Mesenchymal stem cell (in vitro differentiated cells and primary cell): ENCODE measurements at regions not wholly inside any gene's neighbourhood (a gene's known extent, or its start where the extent isn't known, plus 50 kb on each side); places are given as distances from the start of the nearest gene placed in this dataset.

ENCODE experiments used
- DNase-seq: peaks from one replicate; pipeline ENCODE4 v3.0.0-alpha.2; 2013
- H2AFZ ChIP-seq: one replicate; pipeline ENCODE4 v1.6.1; 2013; ENCODE audit warnings: low read depth, mild to moderate bottlenecking, control low read depth, inconsistent platforms, low read length, moderate library complexity
- H2AK5ac ChIP-seq: 2 replicates; pipeline ENCODE4 v1.6.1; 2013; ENCODE audit warnings: low read length, moderate library complexity, mild to moderate bottlenecking, inconsistent platforms; ENCODE audit not compliant: severe bottlenecking
- H2BK120ac ChIP-seq: one replicate; pipeline ENCODE4 v1.6.1; 2013; ENCODE audit warnings: low read depth, mild to moderate bottlenecking, inconsistent platforms, low read length, moderate library complexity
- H2BK12ac ChIP-seq, 2 experiments: one replicate each; pipeline ENCODE4 v1.6.1; 2013; ENCODE audit warnings: inconsistent platforms in 2 of 2, low read length in 2 of 2, mild to moderate bottlenecking in 2 of 2, moderate library complexity in 2 of 2, control low read depth in 1 of 2
- H2BK15ac ChIP-seq: one replicate; pipeline ENCODE4 v1.6.1; 2013; ENCODE audit warnings: mild to moderate bottlenecking, low read depth, inconsistent platforms; ENCODE audit not compliant: poor library complexity, severe bottlenecking
- H2BK5ac ChIP-seq: 2 replicates; pipeline ENCODE4 v1.6.1; 2013; ENCODE audit warnings: low read depth, mild to moderate bottlenecking, low read length, control low read depth, inconsistent platforms; ENCODE audit not compliant: poor library complexity, severe bottlenecking
- H3K14ac ChIP-seq, 2 experiments: one replicate each; pipeline ENCODE4 v1.6.1; 2013; ENCODE audit warnings: inconsistent platforms in 2 of 2, low read length in 2 of 2, control low read depth in 1 of 2, mild to moderate bottlenecking in 1 of 2, moderate library complexity in 1 of 2
- H3K18ac ChIP-seq, 2 experiments: one replicate each; pipeline ENCODE4 v1.6.1; 2013; ENCODE audit warnings: inconsistent platforms in 2 of 2, low read length in 2 of 2, control low read depth in 1 of 2, low read depth in 1 of 2, mild to moderate bottlenecking in 1 of 2
- H3K23ac ChIP-seq, 2 experiments: one replicate each; pipeline ENCODE4 v1.6.1; 2013; ENCODE audit warnings: inconsistent platforms in 2 of 2, low read length in 2 of 2, mild to moderate bottlenecking in 2 of 2, moderate library complexity in 2 of 2, control low read depth in 1 of 2
- H3K27ac ChIP-seq: 2 replicates; pipeline ENCODE4 v1.5.1; 2013; ENCODE audit warnings: mild to moderate bottlenecking, moderate library complexity, low read length, control low read depth, inconsistent platforms; ENCODE audit not compliant: poor library complexity, severe bottlenecking
- H3K27me3 ChIP-seq, 2 experiments: 2 replicates each; pipeline versions ENCODE4 v1.6.1 to v1.7.0; 2013; ENCODE audit warnings: low read length in 2 of 2, mild to moderate bottlenecking in 2 of 2, moderate library complexity in 2 of 2, control low read depth in 1 of 2, inconsistent platforms in 1 of 2; ENCODE audit not compliant: control insufficient read depth in 1 of 2, insufficient read depth in 1 of 2
- H3K36me3 ChIP-seq, 2 experiments: 2 replicates each; pipeline versions ENCODE4 v1.6.1 to v1.7.0; 2013; ENCODE audit warnings: low read length in 2 of 2, control low read depth in 1 of 2, inconsistent platforms in 1 of 2, low read depth in 1 of 2, mild to moderate bottlenecking in 1 of 2; ENCODE audit not compliant: insufficient read depth in 2 of 2, control insufficient read depth in 1 of 2
- H3K4ac ChIP-seq, 2 experiments: one replicate each; pipeline ENCODE4 v1.6.1; 2013; ENCODE audit warnings: inconsistent platforms in 2 of 2, low read length in 2 of 2, mild to moderate bottlenecking in 2 of 2, moderate library complexity in 2 of 2, control low read depth in 1 of 2, low read depth in 1 of 2
- H3K4me1 ChIP-seq: 2 replicates; pipeline ENCODE4 v1.6.1; 2013; ENCODE audit warnings: low read depth, low read length, control low read depth; ENCODE audit not compliant: control insufficient read depth, insufficient read depth
- H3K4me2 ChIP-seq: 2 replicates; pipeline ENCODE4 v1.6.1; 2013; ENCODE audit warnings: low read length, mild to moderate bottlenecking, inconsistent platforms; ENCODE audit not compliant: poor library complexity, severe bottlenecking
- H3K4me3 ChIP-seq, 2 experiments: 2 replicates each; pipeline versions ENCODE4 v1.5.1 to v1.7.0; 2013; ENCODE audit warnings: low read length in 2 of 2, mild to moderate bottlenecking in 2 of 2, control low read depth in 1 of 2, low read depth in 1 of 2; ENCODE audit not compliant: insufficient read depth in 1 of 2
- H3K79me1 ChIP-seq: replicated peaks from 2 replicates; pipeline ENCODE4 v1.6.1; 2013; ENCODE audit warnings: mild to moderate bottlenecking, control low read depth, low read length, inconsistent platforms; ENCODE audit not compliant: poor library complexity, severe bottlenecking
- H3K9ac ChIP-seq: 2 replicates; pipeline ENCODE4 v1.7.0; 2013; ENCODE audit warnings: mild to moderate bottlenecking, low read length, moderate library complexity
- H3K9me3 ChIP-seq: 2 replicates; pipeline ENCODE4 v1.7.0; 2013; ENCODE audit warnings: mild to moderate bottlenecking, low read length; ENCODE audit not compliant: control insufficient read depth
- H4K8ac ChIP-seq: one replicate; pipeline ENCODE4 v1.6.1; 2013; ENCODE audit warnings: inconsistent platforms, mild to moderate bottlenecking, low read length, moderate library complexity
- H4K91ac ChIP-seq: one replicate; pipeline ENCODE4 v1.6.1; 2013; ENCODE audit warnings: mild to moderate bottlenecking, low read length, inconsistent platforms
- WGBS: methylation state at CpG from one replicate; pipeline ENCODE4 v1.1.7; 2013; ENCODE audit warnings: mixed read lengths; 5-methylcytosine and 5-hydroxymethylcytosine counted together

GRCh38 chr5:19266791-19267190, 721.2 kb downstream of the CDH18 start:
- no peaks in the 10 kb centered on the region for H3K36me3 ChIP-seq
- WGBS, result 91% methylated on average over 4 of the region's 4 CpGs
- peaks cover 10% of the 10 kb centered on the region for H3K9me3 ChIP-seq
- H3K27ac ChIP-seq, result no peak overlapping the region
- H4K8ac ChIP-seq, result no peak overlapping the region
- H3K4ac ChIP-seq, result no peak overlapping the region
- no peak overlapping the region for H3K14ac ChIP-seq
- H3K79me1 ChIP-seq, result no peaks in the 10 kb centered on the region
- H2BK15ac ChIP-seq, result no peak overlapping the region
- H3K4me3 ChIP-seq, result no peak overlapping the region
- H2BK120ac ChIP-seq, result no peak overlapping the region
- H3K23ac ChIP-seq, result no peak overlapping the region
- H2BK12ac ChIP-seq, result no peak overlapping the region
- DNase-seq, result no peak
- no peaks in the 10 kb centered on the region for H3K4me1 ChIP-seq
- H3K4me2 ChIP-seq, result no peak overlapping the region
- H2BK5ac ChIP-seq, result no peak overlapping the region
- no peak overlapping the region for H2AK5ac ChIP-seq
- H3K27me3 ChIP-seq, result no peaks in the 10 kb centered on the region
- no peak overlapping the region for H2AFZ ChIP-seq
- no peak overlapping the region for H3K18ac ChIP-seq
- H3K9ac ChIP-seq, result no peak overlapping the region
- H4K91ac ChIP-seq, result no peak overlapping the region

- 87% methylated on average over 4 of the region's 4 CpGs for WGBS
- Histone ChIP-seq H2AK5ac (no peak overlapping the region), H4K91ac (no peak overlapping the region)
These were observed 717.8 kb downstream of the CDH18 start for GRCh38 chr5:19270153-19270552.

DNA sequence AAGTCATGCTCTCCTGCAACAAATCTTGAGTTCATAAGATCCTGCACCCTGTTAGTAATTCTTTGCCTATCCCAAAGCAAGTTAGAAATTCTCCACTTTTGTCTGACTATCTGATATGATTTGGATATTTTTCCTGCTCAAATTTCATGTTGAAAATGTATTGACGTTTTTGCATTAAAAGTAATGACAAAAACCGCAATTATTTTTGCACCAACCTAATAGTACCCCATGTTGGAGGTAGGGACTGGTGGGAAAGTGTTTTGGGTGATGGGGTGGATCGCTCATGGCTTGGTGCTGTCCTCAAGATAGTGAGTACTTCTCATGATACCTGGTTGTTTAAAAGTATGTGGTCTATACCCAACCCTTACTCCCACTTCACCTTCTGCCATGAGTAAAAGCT, 713.4 kb downstream of the CDH18 start:
- Histone ChIP-seq H3K79me1 (no peaks in the 10 kb centered on the region), H4K8ac (no peak overlapping the region), H3K4me1 (no peaks in the 10 kb centered on the region), H3K4me3 (no peak overlapping the region), H2BK15ac (no peak overlapping the region), H4K91ac (no peak overlapping the region), H2BK120ac (no peak overlapping the region), H3K18ac (no peak overlapping the region), H3K23ac (no peak overlapping the region), H2AK5ac (no peak overlapping the region), H3K36me3 (no peaks in the 10 kb centered on the region), H3K4me2 (no peak overlapping the region), H2BK5ac (no peak overlapping the region), H3K14ac (no peak overlapping the region), H2BK12ac (no peak overlapping the region), H3K27me3 (no peaks in the 10 kb centered on the region), H3K9me3 (peaks cover 17% of the 10 kb centered on the region), H3K9ac (no peak overlapping the region), H3K4ac (no peak overlapping the region), H2AFZ (no peak overlapping the region), H3K27ac (no peak overlapping the region)
- no peak for DNase-seq
- no CpG with 5 or more reads among the region's 3 CpGs for WGBS

More at GRCh38 chr5:19270153-19270552, 717.8 kb downstream of the CDH18 start:
- no peak overlapping the region for H2AFZ ChIP-seq
- H3K4ac ChIP-seq, result no peak overlapping the region
- H3K4me2 ChIP-seq, result no peak overlapping the region
- no peak overlapping the region for H3K9ac ChIP-seq
- H3K9me3 ChIP-seq, result peaks cover 14% of the 10 kb centered on the region
- no peak overlapping the region for H3K18ac ChIP-seq
- H3K79me1 ChIP-seq, result no peaks in the 10 kb centered on the region
- no peak overlapping the region for H3K27ac ChIP-seq
- H2BK15ac ChIP-seq, result no peak overlapping the region
- no peak overlapping the region for H3K23ac ChIP-seq
- H3K4me1 ChIP-seq, result no peaks in the 10 kb centered on the region
- no peak overlapping the region for H2BK5ac ChIP-seq
- no peak overlapping the region for H2BK120ac ChIP-seq
- no peaks in the 10 kb centered on the region for H3K36me3 ChIP-seq
- H2BK12ac ChIP-seq, result no peak overlapping the region
- no peak overlapping the region for H4K8ac ChIP-seq
- no peaks in the 10 kb centered on the region for H3K27me3 ChIP-seq
- no peak overlapping the region for H3K14ac ChIP-seq
- DNase-seq, result no peak
- no peak overlapping the region for H3K4me3 ChIP-seq

GRCh38 chr5:19285286-19285685, 702.7 kb downstream of the CDH18 start:
- Histone ChIP-seq H3K18ac (no peak overlapping the region), H2BK5ac (no peak overlapping the region), H3K23ac (no peak overlapping the region), H3K9ac (no peak overlapping the region), H3K27ac (no peak overlapping the region), H2AFZ (no peak overlapping the region), H3K4me2 (no peak overlapping the region), H3K36me3 (no peaks in the 10 kb centered on the region), H3K9me3 (peaks cover 4% of the 10 kb centered on the region), H3K4ac (no peak overlapping the region), H3K27me3 (no peaks in the 10 kb centered on the region), H3K79me1 (no peaks in the 10 kb centered on the region), H3K4me3 (no peak overlapping the region), H2BK12ac (no peak overlapping the region), H3K4me1 (no peaks in the 10 kb centered on the region), H4K91ac (no peak overlapping the region), H2BK120ac (no peak overlapping the region), H2BK15ac (no peak overlapping the region), H3K14ac (no peak overlapping the region), H2AK5ac (no peak overlapping the region), H4K8ac (no peak overlapping the region)
- no peak for DNase-seq
- 100% methylated on average over 1 of the region's 3 CpGs for WGBS
